A549 (cell line): ENCODE measurements at regions not wholly inside any gene's neighbourhood (a gene's known extent, or its start where the extent isn't known, plus 50 kb on each side); places are given as distances from the start of the nearest gene placed in this dataset.

Experiments used
- CEBPB ChIP-seq, 2 experiments: fragments of >200 bp in 1 of 2; sonication (Bioruptor Twin) in 1 of 2; formaldehyde crosslinking in 1 of 2; IDR thresholded peaks; 2 replicates each; pipeline ENCODE4 v1.6.1; 2012 to 2016
- CHD4 ChIP-seq: fragments of 200-600 bp; sonication (generic); IDR thresholded peaks from 2 replicates; pipeline ENCODE4 v1.6.1; 2016; ENCODE audit warnings: antibody characterized with exemption, mild to moderate bottlenecking, borderline replicate concordance
- POLR2A ChIP-seq: IDR thresholded peaks from 2 replicates; pipeline ENCODE4 v1.6.1; 2012; ENCODE audit warnings: mild to moderate bottlenecking, low read length
- ZNF302 ChIP-seq: fragments of 250-450 bp; sonication (Bioruptor Pico); IDR thresholded peaks from 2 replicates; pipeline ENCODE4 v1.9.0; 2021; ENCODE audit warnings: inconsistent platforms, mild to moderate bottlenecking, moderate library complexity
- TF ChIP-seq, protein P1 (sequence below): fragments of >200 bp; sonication (Bioruptor Twin); formaldehyde crosslinking; IDR thresholded peaks from 3 replicates; pipeline ENCODE4 v1.5.1; 2016

DNA sequence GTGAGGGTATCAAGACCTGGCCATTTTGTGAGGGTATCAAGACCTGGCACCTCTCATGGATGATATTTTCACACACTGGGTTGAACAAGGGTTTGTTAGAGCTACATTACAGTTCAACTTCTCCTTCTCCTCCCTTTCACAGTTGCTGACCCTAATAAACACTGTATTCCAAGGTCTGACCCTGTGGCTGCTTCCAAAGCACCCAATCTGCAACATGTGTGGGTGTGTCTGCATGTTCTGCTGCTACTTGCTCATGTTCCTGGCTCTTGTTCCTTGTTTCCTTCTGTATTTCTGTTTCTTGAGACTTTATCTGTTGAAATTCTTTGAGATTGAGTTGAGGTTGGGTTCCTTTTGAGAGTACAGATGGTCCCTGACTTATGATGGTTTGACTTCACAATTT is 162.1 kb upstream of the GMDS start:
- TF ChIP-seq CHD4 (no peak), CEBPB (IDR thresholded peaks at IDR 0.05) (no peak), POLR2A (no peak), ZNF302 (CRISPR knock-in tag) (no peak)
- TF ChIP-seq, protein P1, sequence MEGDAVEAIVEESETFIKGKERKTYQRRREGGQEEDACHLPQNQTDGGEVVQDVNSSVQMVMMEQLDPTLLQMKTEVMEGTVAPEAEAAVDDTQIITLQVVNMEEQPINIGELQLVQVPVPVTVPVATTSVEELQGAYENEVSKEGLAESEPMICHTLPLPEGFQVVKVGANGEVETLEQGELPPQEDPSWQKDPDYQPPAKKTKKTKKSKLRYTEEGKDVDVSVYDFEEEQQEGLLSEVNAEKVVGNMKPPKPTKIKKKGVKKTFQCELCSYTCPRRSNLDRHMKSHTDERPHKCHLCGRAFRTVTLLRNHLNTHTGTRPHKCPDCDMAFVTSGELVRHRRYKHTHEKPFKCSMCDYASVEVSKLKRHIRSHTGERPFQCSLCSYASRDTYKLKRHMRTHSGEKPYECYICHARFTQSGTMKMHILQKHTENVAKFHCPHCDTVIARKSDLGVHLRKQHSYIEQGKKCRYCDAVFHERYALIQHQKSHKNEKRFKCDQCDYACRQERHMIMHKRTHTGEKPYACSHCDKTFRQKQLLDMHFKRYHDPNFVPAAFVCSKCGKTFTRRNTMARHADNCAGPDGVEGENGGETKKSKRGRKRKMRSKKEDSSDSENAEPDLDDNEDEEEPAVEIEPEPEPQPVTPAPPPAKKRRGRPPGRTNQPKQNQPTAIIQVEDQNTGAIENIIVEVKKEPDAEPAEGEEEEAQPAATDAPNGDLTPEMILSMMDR = no peak
